K562 (cell line): ENCODE measurements at regions not wholly inside any gene's neighbourhood (a gene's known extent, or its start where the extent isn't known, plus 50 kb on each side); places are given as distances from the start of the nearest gene placed in this dataset.

Experiments used
- ATF1 ChIP-seq, 2 experiments: fragments of 450-650 bp in 1 of 2; IDR thresholded peaks; 2 replicates each; pipeline ENCODE4 v1.6.1; 2016; ENCODE audit warnings: missing compliant biosample characterization in 1 of 2, missing genetic modification characterization in 1 of 2
- JUND ChIP-seq, 2 experiments: IDR thresholded peaks; 2 replicates in 1 of 2; 3 replicates in 1 of 2; pipeline ENCODE4 v1.6.1; 2011; ENCODE audit warnings: borderline replicate concordance in 2 of 2, low read depth in 2 of 2, low read length in 2 of 2, improper control_type of control experiment in 1 of 2, missing biosample characterization in 1 of 2, missing genetic modification characterization in 1 of 2, missing genetic modification reagents in 1 of 2
- KLF16 ChIP-seq: IDR thresholded peaks from 2 replicates; pipeline ENCODE4 v1.6.1; 2016; ENCODE audit warnings: antibody characterized with exemption
- NBN ChIP-seq: fragments of 450-650 bp; IDR thresholded peaks from 2 replicates; pipeline ENCODE4 v1.6.1; 2016; ENCODE audit warnings: low read depth, mild to moderate bottlenecking
- NFYB ChIP-seq: IDR thresholded peaks from 2 replicates; pipeline ENCODE4 v1.6.1; 2011; ENCODE audit warnings: mild to moderate bottlenecking, moderate library complexity; ENCODE audit not compliant: insufficient read length; ENCODE audit errors: extremely low read depth
- POLR2A ChIP-seq: fragments of 450-650 bp; conservative IDR thresholded peaks from 2 replicates; pipeline ENCODE4 v1.6.1; 2016
- POLR2AphosphoS5 ChIP-seq: IDR thresholded peaks from 2 replicates; pipeline ENCODE4 v1.6.1; 2011; ENCODE audit warnings: mild to moderate bottlenecking, low read depth, low read length, moderate library complexity; ENCODE audit not compliant: control insufficient read depth, insufficient read depth
- RBBP5 ChIP-seq: fragments of 200-600 bp; sonication (generic); IDR thresholded peaks from 2 replicates; pipeline ENCODE4 v1.6.1; 2012; ENCODE audit warnings: borderline replicate concordance, mild to moderate bottlenecking, low read length, control low read depth, inconsistent platforms; ENCODE audit not compliant: insufficient read depth, poor library complexity, severe bottlenecking
- ZNF707 ChIP-seq: fragments of 250-450 bp; sonication (Bioruptor Pico); conservative IDR thresholded peaks from 2 replicates; pipeline ENCODE4 v1.8.0; 2022; ENCODE audit warnings: inconsistent platforms, mild to moderate bottlenecking, moderate library complexity
- TF ChIP-seq, protein P1 (sequence below): sonication (generic); formaldehyde crosslinking; IDR thresholded peaks from 2 replicates; pipeline ENCODE4 v1.9.0; 2022; ENCODE audit warnings: mild to moderate bottlenecking, missing genetic modification reagents
- TF ChIP-seq, protein P2 (sequence below), 3 experiments: IDR thresholded peaks in 2 of 3; conservative IDR thresholded peaks in 1 of 3; 2 replicates each; pipeline ENCODE4 v1.5.1; 2011 to 2012; ENCODE audit warnings: low read length in 3 of 3, mild to moderate bottlenecking in 3 of 3, control low read depth in 2 of 3, improper control_type of control experiment in 1 of 3, inconsistent platforms in 1 of 3, low read depth in 1 of 3, mixed read lengths in 1 of 3, moderate library complexity in 1 of 3; ENCODE audit not compliant: insufficient read depth in 2 of 3
- TF ChIP-seq, protein P3 (sequence below): fragments of 250-450 bp; sonication (Bioruptor Pico); IDR thresholded peaks from 2 replicates; pipeline ENCODE4 v1.8.0; 2022; ENCODE audit warnings: moderate library complexity, mild to moderate bottlenecking, inconsistent platforms

DNA sequence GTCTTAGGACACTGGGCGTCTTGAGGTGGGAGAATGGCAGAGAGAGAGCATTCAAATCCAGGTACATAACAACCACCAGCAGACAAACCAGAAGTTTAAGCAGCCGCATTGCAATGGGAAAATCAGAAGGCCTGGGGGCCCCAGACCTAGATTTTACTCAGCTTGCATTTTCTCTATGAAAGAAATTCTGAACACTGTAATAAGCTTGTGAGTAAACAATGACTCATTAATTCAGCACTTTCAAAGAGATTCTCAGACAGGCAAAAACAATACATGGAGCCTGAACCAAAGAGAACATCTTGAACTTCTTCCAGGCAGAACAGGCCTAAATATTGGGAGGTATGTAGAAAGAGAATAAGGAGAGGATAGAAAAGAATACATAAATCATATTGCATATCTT lies 69.8 kb upstream of the IFNG-AS1 start:
- TF ChIP-seq POLR2A (no peak), NBN (no peak), KLF16 (no peak), POLR2AphosphoS5 (no peak), ZNF707 (CRISPR knock-in tag) (no peak), JUND (IDR thresholded peaks at IDR 0.05; ENCODE audit: borderline replicate concordance, low read depth, low read length) (no peak), JUND (tag; IDR thresholded peaks at IDR 0.05; ENCODE audit: borderline replicate concordance, low read depth, low read length) (no peak), NFYB (no peak), RBBP5 (no peak), ATF1 (CRISPR knock-in tag; IDR thresholded peaks at IDR 0.05) (no peak), ATF1 (tag; IDR thresholded peaks at IDR 0.05) (no peak)
- TF ChIP-seq, protein P1, sequence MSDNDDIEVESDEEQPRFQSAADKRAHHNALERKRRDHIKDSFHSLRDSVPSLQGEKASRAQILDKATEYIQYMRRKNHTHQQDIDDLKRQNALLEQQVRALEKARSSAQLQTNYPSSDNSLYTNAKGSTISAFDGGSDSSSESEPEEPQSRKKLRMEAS (CRISPR knock-in tag) = no peak
- TF ChIP-seq, protein P2, sequence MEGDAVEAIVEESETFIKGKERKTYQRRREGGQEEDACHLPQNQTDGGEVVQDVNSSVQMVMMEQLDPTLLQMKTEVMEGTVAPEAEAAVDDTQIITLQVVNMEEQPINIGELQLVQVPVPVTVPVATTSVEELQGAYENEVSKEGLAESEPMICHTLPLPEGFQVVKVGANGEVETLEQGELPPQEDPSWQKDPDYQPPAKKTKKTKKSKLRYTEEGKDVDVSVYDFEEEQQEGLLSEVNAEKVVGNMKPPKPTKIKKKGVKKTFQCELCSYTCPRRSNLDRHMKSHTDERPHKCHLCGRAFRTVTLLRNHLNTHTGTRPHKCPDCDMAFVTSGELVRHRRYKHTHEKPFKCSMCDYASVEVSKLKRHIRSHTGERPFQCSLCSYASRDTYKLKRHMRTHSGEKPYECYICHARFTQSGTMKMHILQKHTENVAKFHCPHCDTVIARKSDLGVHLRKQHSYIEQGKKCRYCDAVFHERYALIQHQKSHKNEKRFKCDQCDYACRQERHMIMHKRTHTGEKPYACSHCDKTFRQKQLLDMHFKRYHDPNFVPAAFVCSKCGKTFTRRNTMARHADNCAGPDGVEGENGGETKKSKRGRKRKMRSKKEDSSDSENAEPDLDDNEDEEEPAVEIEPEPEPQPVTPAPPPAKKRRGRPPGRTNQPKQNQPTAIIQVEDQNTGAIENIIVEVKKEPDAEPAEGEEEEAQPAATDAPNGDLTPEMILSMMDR (IDR thresholded peaks at IDR 0.05 in 2 of 3, conservative IDR thresholded peaks at IDR 0.05 in 1 of 3; ENCODE audit: insufficient read depth in 2 of 3, low read depth in 1 of 3, low read length in 3 of 3) = no peak
- TF ChIP-seq, protein P3, sequence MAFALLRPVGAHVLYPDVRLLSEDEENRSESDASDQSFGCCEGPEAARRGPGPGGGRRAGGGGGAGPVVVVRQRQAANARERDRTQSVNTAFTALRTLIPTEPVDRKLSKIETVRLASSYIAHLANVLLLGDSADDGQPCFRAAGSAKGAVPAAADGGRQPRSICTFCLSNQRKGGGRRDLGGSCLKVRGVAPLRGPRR (CRISPR knock-in tag) = no peak
